OCI-LY1 (cell line): ENCODE measurements at regions not wholly inside any gene's neighbourhood (a gene's known extent, or its start where the extent isn't known, plus 50 kb on each side); places are given as distances from the start of the nearest gene placed in this dataset.

Experiments used
- H2AFZ ChIP-seq: fragments of 200-600 bp; sonication (generic), shearing (Covaris generic); 2 replicates; pipeline ENCODE4 v1.6.0; 2014; ENCODE audit warnings: antibody characterized with exemption, mild to moderate bottlenecking, low read length
- H3F3A ChIP-seq: fragments of 200-600 bp; sonication (generic), shearing (Covaris generic); 2 replicates; pipeline ENCODE4 v1.6.0; 2014; ENCODE audit warnings: mild to moderate bottlenecking, antibody characterized with exemption, low read length, moderate library complexity; ENCODE audit not compliant: insufficient read depth
- H3K27ac ChIP-seq: fragments of 200-600 bp; sonication (generic); 2 replicates; pipeline ENCODE4 v1.5.1; 2014; ENCODE audit warnings: low read length, mixed run types, mild to moderate bottlenecking, low read depth; ENCODE audit not compliant: poor library complexity, severe bottlenecking
- H3K27me3 ChIP-seq: fragments of 200-600 bp; sonication (generic); 2 replicates; pipeline ENCODE4 v1.6.0; 2014; ENCODE audit warnings: antibody characterized with exemption, mild to moderate bottlenecking, low read length, moderate library complexity; ENCODE audit not compliant: insufficient read depth
- H3K36me3 ChIP-seq: fragments of 200-600 bp; sonication (generic); 2 replicates; pipeline ENCODE4 v1.6.1; 2014; ENCODE audit warnings: mild to moderate bottlenecking, antibody characterized with exemption, low read length, moderate library complexity, mixed read lengths; ENCODE audit not compliant: insufficient read depth
- H3K4me1 ChIP-seq: fragments of 200-600 bp; sonication (generic); 2 replicates; pipeline ENCODE4 v1.5.1; 2014; ENCODE audit warnings: mild to moderate bottlenecking, low read length, moderate library complexity; ENCODE audit not compliant: insufficient read depth, severe bottlenecking
- H3K4me2 ChIP-seq: fragments of 200-600 bp; sonication (generic), shearing (Covaris generic); 2 replicates; pipeline ENCODE4 v1.6.1; 2014; ENCODE audit warnings: low read length
- H3K4me3 ChIP-seq: fragments of 200-600 bp; sonication (generic); 2 replicates; pipeline ENCODE4 v1.5.1; 2014; ENCODE audit warnings: low read length, low read depth, mild to moderate bottlenecking, mixed read lengths; ENCODE audit not compliant: poor library complexity, severe bottlenecking
- H3K79me2 ChIP-seq: fragments of 200-600 bp; shearing (Covaris generic); 2 replicates; pipeline ENCODE4 v1.6.1; 2016; ENCODE audit warnings: mixed run types, low read length, mixed read lengths; ENCODE audit not compliant: insufficient read depth
- H3K9ac ChIP-seq: fragments of 200-600 bp; sonication (generic), shearing (Covaris generic); 2 replicates; pipeline ENCODE4 v1.6.1; 2014; ENCODE audit warnings: mild to moderate bottlenecking, low read length, mixed read lengths
- H3K9me2 ChIP-seq: fragments of 200-600 bp; sonication (generic), shearing (Covaris generic); 2 replicates; pipeline ENCODE4 v1.6.1; 2014; ENCODE audit warnings: low read depth, mild to moderate bottlenecking, low read length, mixed read lengths
- H3K9me3 ChIP-seq: fragments of 200-600 bp; shearing (Covaris generic); 2 replicates; pipeline ENCODE4 v1.6.1; 2014; ENCODE audit warnings: low read length, mixed read lengths
- H4K20me1 ChIP-seq: fragments of 200-600 bp; sonication (generic), shearing (Covaris generic); 2 replicates; pipeline ENCODE4 v1.6.0; 2016; ENCODE audit warnings: mild to moderate bottlenecking, low read length; ENCODE audit not compliant: insufficient read depth
- EZH2 ChIP-seq: fragments of 200-600 bp; sonication (generic), shearing (Covaris generic); IDR thresholded peaks from 2 replicates; pipeline ENCODE4 v1.8.0; 2017; ENCODE audit warnings: borderline replicate concordance, mixed run types, mild to moderate bottlenecking, antibody characterized with exemption, low read length, moderate library complexity, mixed read lengths
- TF ChIP-seq, protein P1 (sequence below): fragments of 200-600 bp; sonication (generic), shearing (Covaris generic); IDR thresholded peaks from 2 replicates; pipeline ENCODE4 v1.5.1; 2017; ENCODE audit warnings: mild to moderate bottlenecking, antibody characterized with exemption, low read length, moderate library complexity, mixed read lengths

DNA sequence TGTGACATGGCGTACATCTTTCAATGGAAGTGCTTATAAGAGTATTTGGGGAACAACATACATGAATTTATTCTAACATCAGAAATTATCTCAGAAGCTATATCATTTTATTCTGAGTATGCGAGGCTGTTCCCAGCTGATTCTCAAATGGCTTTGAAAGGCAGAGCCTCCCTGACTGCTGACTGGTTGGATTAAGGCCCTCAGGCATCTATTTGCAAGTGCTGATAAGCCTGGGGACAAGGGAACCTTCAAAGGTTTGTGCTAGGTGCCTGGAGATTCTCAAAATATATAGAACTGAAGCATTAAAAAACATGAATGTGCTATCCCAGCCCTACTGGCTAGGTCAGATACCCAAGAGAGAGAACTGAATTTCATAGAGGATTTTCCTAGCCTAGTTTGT lies 235.1 kb downstream of the LURAP1L start:
- no peaks in the 10 kb centered on the region for H3K79me2 ChIP-seq

DNA sequence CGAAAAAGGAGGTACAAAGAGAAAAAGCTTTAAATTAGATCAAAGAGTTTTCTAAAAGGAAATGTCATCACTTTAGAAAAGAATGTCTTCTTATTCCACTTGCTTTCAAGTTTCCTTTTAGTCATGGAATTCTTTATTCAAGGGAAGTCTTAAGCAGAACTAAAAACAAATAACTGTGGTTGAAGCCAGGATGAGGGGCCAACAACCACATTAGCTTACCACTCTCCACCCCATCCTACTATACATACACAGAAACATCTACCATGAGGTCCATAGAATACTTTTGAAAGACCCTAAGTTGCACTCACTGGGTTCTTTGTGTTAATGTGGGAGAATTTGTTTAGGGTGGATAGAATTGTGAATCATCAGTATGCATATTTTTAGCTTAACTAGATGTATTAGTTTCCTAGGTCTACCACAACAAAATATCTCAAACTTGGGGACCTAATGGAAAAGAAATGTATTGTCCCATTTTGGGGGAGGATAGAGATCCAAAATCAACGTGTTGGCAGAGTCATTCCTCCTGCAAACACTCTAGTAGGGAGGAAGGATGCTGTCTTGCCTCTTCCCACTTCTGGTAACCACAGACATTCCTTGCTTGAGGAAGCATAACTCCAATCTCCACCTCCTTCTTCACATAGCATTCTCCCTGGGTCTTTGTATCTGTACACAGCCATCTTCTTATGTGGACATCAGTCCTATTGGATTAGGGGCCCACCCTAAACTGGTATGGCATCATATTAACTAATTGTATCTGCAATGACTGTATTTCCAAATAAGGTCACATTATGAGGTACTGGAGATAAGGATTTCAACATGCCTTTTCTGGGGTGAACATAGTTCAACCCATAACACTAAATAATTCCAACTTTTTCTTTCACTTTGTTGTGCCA lies 239.4 kb downstream of the LURAP1L start:
- no peaks in the 10 kb centered on the region for H3K4me1 ChIP-seq
- H3K27me3 ChIP-seq = no peaks in the 10 kb centered on the region
- no peaks in the 10 kb centered on the region for H3F3A ChIP-seq
- no peaks in the 10 kb centered on the region for H3K9me3 ChIP-seq
- no peaks in the 10 kb centered on the region for H3K36me3 ChIP-seq
- H3K9ac ChIP-seq = no peak overlapping the region
- no peak overlapping the region for H3K4me2 ChIP-seq
- H3K9me2 ChIP-seq = no peaks in the 10 kb centered on the region
- H2AFZ ChIP-seq = no peak overlapping the region
- no peaks in the 10 kb centered on the region for H3K79me2 ChIP-seq
- no peaks in the 10 kb centered on the region for H4K20me1 ChIP-seq
- H3K4me3 ChIP-seq = no peak overlapping the region
- H3K27ac ChIP-seq = no peak overlapping the region
- TF ChIP-seq EZH2 = no peak
- TF ChIP-seq, protein P1, sequence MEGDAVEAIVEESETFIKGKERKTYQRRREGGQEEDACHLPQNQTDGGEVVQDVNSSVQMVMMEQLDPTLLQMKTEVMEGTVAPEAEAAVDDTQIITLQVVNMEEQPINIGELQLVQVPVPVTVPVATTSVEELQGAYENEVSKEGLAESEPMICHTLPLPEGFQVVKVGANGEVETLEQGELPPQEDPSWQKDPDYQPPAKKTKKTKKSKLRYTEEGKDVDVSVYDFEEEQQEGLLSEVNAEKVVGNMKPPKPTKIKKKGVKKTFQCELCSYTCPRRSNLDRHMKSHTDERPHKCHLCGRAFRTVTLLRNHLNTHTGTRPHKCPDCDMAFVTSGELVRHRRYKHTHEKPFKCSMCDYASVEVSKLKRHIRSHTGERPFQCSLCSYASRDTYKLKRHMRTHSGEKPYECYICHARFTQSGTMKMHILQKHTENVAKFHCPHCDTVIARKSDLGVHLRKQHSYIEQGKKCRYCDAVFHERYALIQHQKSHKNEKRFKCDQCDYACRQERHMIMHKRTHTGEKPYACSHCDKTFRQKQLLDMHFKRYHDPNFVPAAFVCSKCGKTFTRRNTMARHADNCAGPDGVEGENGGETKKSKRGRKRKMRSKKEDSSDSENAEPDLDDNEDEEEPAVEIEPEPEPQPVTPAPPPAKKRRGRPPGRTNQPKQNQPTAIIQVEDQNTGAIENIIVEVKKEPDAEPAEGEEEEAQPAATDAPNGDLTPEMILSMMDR = no peak

More for the DNA sequence above, 235.1 kb downstream of the LURAP1L start:
- Histone ChIP-seq H3K27ac (no peak overlapping the region), H2AFZ (no peak overlapping the region), H3K4me1 (no peaks in the 10 kb centered on the region), H3K9me2 (no peaks in the 10 kb centered on the region), H3K4me3 (no peak overlapping the region), H3K4me2 (no peak overlapping the region), H3K9ac (no peak overlapping the region), H3K9me3 (no peaks in the 10 kb centered on the region), H4K20me1 (no peaks in the 10 kb centered on the region), H3K36me3 (no peaks in the 10 kb centered on the region), H3K27me3 (no peaks in the 10 kb centered on the region), H3F3A (no peaks in the 10 kb centered on the region)
- TF ChIP-seq, protein P1 = no peak
- no peak for TF ChIP-seq EZH2

DNA sequence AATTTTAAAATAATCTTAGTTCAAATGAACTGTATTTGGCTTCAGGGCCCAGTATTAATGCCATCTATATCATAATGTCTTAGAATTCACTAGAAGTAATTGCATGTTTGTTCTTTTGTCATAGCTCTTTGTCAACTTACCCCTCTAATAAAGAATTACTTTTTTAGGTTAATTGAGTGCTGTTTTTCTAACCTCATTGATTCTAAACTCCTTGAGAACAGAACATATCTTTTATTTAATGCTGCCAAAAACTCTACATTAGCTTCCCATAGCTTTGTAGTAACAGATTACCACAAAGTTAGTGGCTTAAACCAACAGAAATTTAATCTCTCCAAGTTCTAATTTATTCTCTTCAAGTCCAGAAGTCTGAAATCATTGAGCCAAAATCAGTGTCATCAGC lies 242.4 kb downstream of the LURAP1L start:
- no peak for TF ChIP-seq EZH2
- TF ChIP-seq, protein P1 = no peak
- no peak overlapping the region for H2AFZ ChIP-seq
- no peak overlapping the region for H3K9ac ChIP-seq
- no peaks in the 10 kb centered on the region for H3K9me2 ChIP-seq
- H3K36me3 ChIP-seq = no peaks in the 10 kb centered on the region
- no peaks in the 10 kb centered on the region for H3K79me2 ChIP-seq
- H3F3A ChIP-seq = no peaks in the 10 kb centered on the region
- H3K9me3 ChIP-seq = no peaks in the 10 kb centered on the region
- no peak overlapping the region for H3K4me2 ChIP-seq
- no peak overlapping the region for H3K27ac ChIP-seq
- no peaks in the 10 kb centered on the region for H4K20me1 ChIP-seq
- H3K4me3 ChIP-seq = no peak overlapping the region
- no peaks in the 10 kb centered on the region for H3K4me1 ChIP-seq
- no peaks in the 10 kb centered on the region for H3K27me3 ChIP-seq
